ENCODE measurements at regions not wholly inside any gene's neighbourhood (a gene's known extent, or its start where the extent isn't known, plus 50 kb on each side); places are given as distances from the start of the nearest gene placed in this dataset.

DNA sequence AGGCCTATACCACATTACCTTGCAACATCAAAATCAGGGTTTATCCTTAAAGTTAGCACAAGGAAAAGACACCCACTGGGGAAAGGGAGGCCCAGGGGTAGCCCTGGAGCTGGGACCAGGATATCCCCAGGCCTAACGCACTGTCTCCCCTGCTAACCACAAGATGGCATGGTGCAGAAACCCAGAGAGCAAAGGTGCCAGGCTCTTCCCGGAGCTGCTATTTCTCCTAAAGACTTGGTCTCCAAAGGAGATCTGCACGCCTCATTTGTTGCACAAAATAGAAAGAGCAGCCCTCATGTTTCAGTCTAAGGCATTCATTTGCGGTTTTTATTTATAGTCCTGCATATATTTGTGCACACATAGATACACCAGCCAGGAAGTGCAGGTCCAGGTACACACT, 408.6 kb downstream of the SOX9 start:
- H3K9ac ChIP-seq (ENCODE audit: low read length), result no peak overlapping the region
- no peaks in the 10 kb centered on the region for H3K9me3 ChIP-seq (replicated peaks; ENCODE audit: insufficient read depth, low read length)
- H3F3A ChIP-seq (ENCODE audit: insufficient read depth, low read length), result no peaks in the 10 kb centered on the region
- peaks cover 16% of the 10 kb centered on the region for H3K4me1 ChIP-seq (ENCODE audit: low read length)
- H3K9me2 ChIP-seq (replicated peaks; ENCODE audit: insufficient read depth, low read length), result no peaks in the 10 kb centered on the region
- peaks cover 19% of the 10 kb centered on the region for H4K20me1 ChIP-seq (ENCODE audit: insufficient read depth, low read length)
- DNase-seq, result peak; percentile 28
- H3K27me3 ChIP-seq (replicated peaks; ENCODE audit: insufficient read depth, low read length), result no peaks in the 10 kb centered on the region
- TF ChIP-seq CTCF (IDR thresholded peaks at IDR 0.05; ENCODE audit: low read length) (no peak), EZH2phosphoT487 (IDR thresholded peaks at IDR 0.05; ENCODE audit: low read length) (no peak), EZH2 (optimal IDR thresholded peaks at IDR 0.05; ENCODE audit: low read depth, low read length) (no peak)
- peak overlapping the region; percentile 18; the same call in 1 of the 2 replicates for H3K4me2 ChIP-seq (ENCODE audit: low read depth, low read length)
- no peak overlapping the region for H3K27ac ChIP-seq (ENCODE audit: low read length)
- H3K36me3 ChIP-seq (replicated peaks; ENCODE audit: insufficient read depth, low read length), result no peaks in the 10 kb centered on the region
- no peak overlapping the region for H2AFZ ChIP-seq (ENCODE audit: low read length)
- peaks cover 98% of the 10 kb centered on the region for H3K79me2 ChIP-seq (ENCODE audit: low read length)
- 0 out of 2 replicates have a peak overlapping the region, but pooled peaks have one; percentile 18 for H3K4me3 ChIP-seq (ENCODE audit: low read length)

DNA sequence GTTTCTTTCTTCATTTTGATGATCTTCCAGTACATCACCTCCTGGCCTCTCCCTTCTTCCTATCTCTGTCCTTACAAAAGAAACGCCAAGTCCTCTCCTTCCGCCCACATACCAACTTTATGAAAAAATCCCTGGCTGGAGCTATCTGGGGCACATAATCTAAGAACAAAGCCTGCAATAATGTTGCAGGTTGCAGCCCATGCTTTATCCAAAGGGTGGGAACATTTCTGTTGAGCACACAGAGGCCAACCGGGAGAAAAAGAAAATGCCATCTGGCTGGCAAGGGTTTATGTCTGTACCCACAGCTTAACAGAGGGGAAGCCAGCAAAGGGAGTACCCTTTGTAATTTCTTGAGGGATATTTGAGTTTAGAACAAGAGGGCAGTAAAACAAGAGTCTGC, 409.6 kb downstream of the SOX9 start:
- H3K27ac ChIP-seq (ENCODE audit: low read length), result no peak overlapping the region
- peaks cover 15% of the 10 kb centered on the region for H4K20me1 ChIP-seq (ENCODE audit: insufficient read depth, low read length)
- TF ChIP-seq EZH2 (optimal IDR thresholded peaks at IDR 0.05; ENCODE audit: low read depth, low read length) (no peak), CTCF (IDR thresholded peaks at IDR 0.05; ENCODE audit: low read length) (no peak), EZH2phosphoT487 (IDR thresholded peaks at IDR 0.05; ENCODE audit: low read length) (no peak)
- H3K9ac ChIP-seq (ENCODE audit: low read length), result no peak overlapping the region
- no peaks in the 10 kb centered on the region for H3K27me3 ChIP-seq (replicated peaks; ENCODE audit: insufficient read depth, low read length)
- H3K4me1 ChIP-seq (ENCODE audit: low read length), result peaks cover 16% of the 10 kb centered on the region
- no peak overlapping the region for H3K4me3 ChIP-seq (ENCODE audit: low read length)
- H3F3A ChIP-seq (ENCODE audit: insufficient read depth, low read length), result no peaks in the 10 kb centered on the region
- H3K9me3 ChIP-seq (replicated peaks; ENCODE audit: insufficient read depth, low read length), result no peaks in the 10 kb centered on the region
- no peaks in the 10 kb centered on the region for H3K36me3 ChIP-seq (replicated peaks; ENCODE audit: insufficient read depth, low read length)
- H2AFZ ChIP-seq (ENCODE audit: low read length), result no peak overlapping the region
- no peak for DNase-seq
- no peaks in the 10 kb centered on the region for H3K9me2 ChIP-seq (replicated peaks; ENCODE audit: insufficient read depth, low read length)
- peaks cover 100% of the 10 kb centered on the region for H3K79me2 ChIP-seq (ENCODE audit: low read length)
- H3K4me2 ChIP-seq (ENCODE audit: low read depth, low read length), result no peak overlapping the region

DNA sequence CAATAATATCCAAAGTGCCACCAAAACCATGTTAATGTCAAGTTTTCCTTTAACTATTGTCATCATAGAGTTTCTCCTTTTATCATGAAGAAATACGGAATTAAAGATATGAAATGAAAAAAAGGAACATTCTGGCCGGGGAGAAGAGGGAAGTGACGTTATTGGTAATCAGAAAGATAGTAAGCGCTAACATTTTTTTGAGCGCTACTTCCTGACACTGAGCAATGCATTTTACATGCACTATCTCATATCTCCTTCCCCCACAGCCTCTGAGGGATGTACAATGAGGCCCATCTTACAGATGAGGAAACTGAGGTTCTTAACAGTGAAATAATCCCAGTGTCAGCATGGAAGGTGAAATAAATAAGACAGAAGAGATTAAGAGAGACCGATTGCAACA, 410.9 kb downstream of the SOX9 start:
- H4K20me1 ChIP-seq (ENCODE audit: insufficient read depth, low read length), result peaks cover 13% of the 10 kb centered on the region
- no peak overlapping the region for H3K4me2 ChIP-seq (ENCODE audit: low read depth, low read length)
- no peak overlapping the region for H3K4me3 ChIP-seq (ENCODE audit: low read length)
- H3K27ac ChIP-seq (ENCODE audit: low read length), result no peak overlapping the region
- no peaks in the 10 kb centered on the region for H3K9me2 ChIP-seq (replicated peaks; ENCODE audit: insufficient read depth, low read length)
- no peak for DNase-seq
- H3K27me3 ChIP-seq (replicated peaks; ENCODE audit: insufficient read depth, low read length), result no peaks in the 10 kb centered on the region
- no peaks in the 10 kb centered on the region for H3K9me3 ChIP-seq (replicated peaks; ENCODE audit: insufficient read depth, low read length)
- H3K9ac ChIP-seq (ENCODE audit: low read length), result no peak overlapping the region
- H3K4me1 ChIP-seq (ENCODE audit: low read length), result peaks cover 16% of the 10 kb centered on the region
- no peak overlapping the region for H2AFZ ChIP-seq (ENCODE audit: low read length)
- no peaks in the 10 kb centered on the region for H3K36me3 ChIP-seq (replicated peaks; ENCODE audit: insufficient read depth, low read length)
- H3K79me2 ChIP-seq (ENCODE audit: low read length), result peaks cover 100% of the 10 kb centered on the region
- H3F3A ChIP-seq (ENCODE audit: insufficient read depth, low read length), result no peaks in the 10 kb centered on the region
- TF ChIP-seq EZH2 (optimal IDR thresholded peaks at IDR 0.05; ENCODE audit: low read depth, low read length) (no peak), EZH2phosphoT487 (IDR thresholded peaks at IDR 0.05; ENCODE audit: low read length) (no peak), CTCF (IDR thresholded peaks at IDR 0.05; ENCODE audit: low read length) (no peak)
